OCI-LY3 (cell line): ENCODE measurements at regions not wholly inside any gene's neighbourhood (a gene's known extent, or its start where the extent isn't known, plus 50 kb on each side); places are given as distances from the start of the nearest gene placed in this dataset.

ENCODE experiments used
- CTCF ChIP-seq: fragments of 200-600, 300-600 bp; sonication (generic); IDR thresholded peaks from 2 replicates; pipeline ENCODE4 v1.5.1; 2014; ENCODE audit warnings: antibody characterized with exemption, low read length, low read depth
- EZH2phosphoT487 ChIP-seq: fragments of 200-600 bp; shearing (Covaris generic); IDR thresholded peaks from 2 replicates; pipeline ENCODE4 v1.6.1; 2018; ENCODE audit warnings: antibody characterized with exemption, mixed run types, low read depth

DNA sequence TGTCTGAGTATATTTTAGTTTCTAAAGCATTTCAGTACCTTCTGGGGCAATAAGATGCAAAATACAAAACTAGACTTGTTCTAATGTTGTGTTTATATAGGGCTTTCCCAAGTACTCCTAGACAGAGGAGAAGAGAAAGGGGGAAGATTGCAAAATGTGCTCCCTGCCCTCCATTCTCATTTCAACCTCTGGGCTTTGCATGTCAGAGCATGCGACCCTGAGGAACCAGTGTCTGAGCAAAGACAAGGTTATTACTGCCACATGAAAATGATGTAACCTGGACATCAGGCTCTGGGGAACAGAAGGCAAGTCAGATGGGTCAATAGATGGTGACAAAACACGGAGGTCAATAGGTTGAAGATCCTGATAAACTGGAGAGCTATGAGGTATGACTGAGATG is 253.5 kb upstream of the TCF21 start:
- TF ChIP-seq CTCF (no peak), EZH2phosphoT487 (no peak)
